Osteocyte (in vitro differentiated cells): ENCODE measurements at regions not wholly inside any gene's neighbourhood (a gene's known extent, or its start where the extent isn't known, plus 50 kb on each side); places are given as distances from the start of the nearest gene placed in this dataset.
"Not testable (repeated sequence)": the region's sequence is repeated elsewhere in the genome, so short reads cannot be mapped to it uniquely, and the experiment has no call there.

Experiments
- DNase-seq: peaks from one replicate; pipeline ENCODE4 v3.0.0; 2021; ENCODE audit warnings: mixed read lengths; ENCODE audit not compliant: unreplicated experiment; ENCODE audit errors: extremely low spot score
- H3K27ac Mint-ChIP-seq: one replicate; pipeline ENCODE4 v1.8.0; 2021; ENCODE audit warnings: mild to moderate bottlenecking, mixed read lengths; ENCODE audit not compliant: unreplicated experiment
- H3K27me3 Mint-ChIP-seq: one replicate; pipeline ENCODE4 v1.8.0; 2021; ENCODE audit warnings: mixed read lengths; ENCODE audit not compliant: unreplicated experiment
- H3K36me3 Mint-ChIP-seq: one replicate; pipeline ENCODE4 v1.8.0; 2021; ENCODE audit warnings: mixed read lengths; ENCODE audit not compliant: unreplicated experiment
- H3K4me1 Mint-ChIP-seq: one replicate; pipeline ENCODE4 v1.8.0; 2021; ENCODE audit warnings: mixed read lengths; ENCODE audit not compliant: unreplicated experiment
- H3K4me3 Mint-ChIP-seq: one replicate; pipeline ENCODE4 v1.8.0; 2021; ENCODE audit warnings: mild to moderate bottlenecking, moderate library complexity, mixed read lengths; ENCODE audit not compliant: unreplicated experiment
- H3K9me3 Mint-ChIP-seq: one replicate; pipeline ENCODE4 v1.8.0; 2021; ENCODE audit warnings: mixed read lengths; ENCODE audit not compliant: unreplicated experiment
- TF ChIP-seq, protein P1 (sequence below): fragments of 200-600 bp; sonication (generic); IDR thresholded peaks from 2 replicates; pipeline ENCODE4 v1.5.0; 2021; ENCODE audit warnings: antibody characterized with exemption, mild to moderate bottlenecking, moderate library complexity

DNA sequence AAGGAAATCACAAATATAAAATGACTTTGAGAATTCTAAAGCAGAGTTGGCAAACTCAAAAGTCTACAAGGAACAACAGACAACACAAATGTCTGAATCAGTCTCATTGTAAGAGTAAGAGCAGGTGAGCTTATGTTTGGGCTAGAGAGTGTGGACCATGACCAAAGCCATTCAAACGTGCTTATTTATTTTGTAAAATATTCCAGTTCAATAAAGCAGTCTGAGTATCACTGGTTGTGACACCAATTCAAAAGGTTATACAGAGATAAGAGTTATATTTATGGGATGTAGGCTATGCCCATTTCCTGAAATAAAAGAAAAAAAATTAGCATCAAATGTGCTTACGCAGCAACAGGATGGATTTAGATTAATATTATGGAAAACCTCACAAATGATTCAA lies 251.6 kb downstream of the KLF5 start:
- DNase-seq: no peak
- H3K9me3 Mint-ChIP-seq: peaks cover 15% of the 10 kb centered on the region
- H3K36me3 Mint-ChIP-seq: no peaks in the 10 kb centered on the region
- peaks cover 5% of the 10 kb centered on the region for H3K27me3 Mint-ChIP-seq
- TF ChIP-seq, protein P1, sequence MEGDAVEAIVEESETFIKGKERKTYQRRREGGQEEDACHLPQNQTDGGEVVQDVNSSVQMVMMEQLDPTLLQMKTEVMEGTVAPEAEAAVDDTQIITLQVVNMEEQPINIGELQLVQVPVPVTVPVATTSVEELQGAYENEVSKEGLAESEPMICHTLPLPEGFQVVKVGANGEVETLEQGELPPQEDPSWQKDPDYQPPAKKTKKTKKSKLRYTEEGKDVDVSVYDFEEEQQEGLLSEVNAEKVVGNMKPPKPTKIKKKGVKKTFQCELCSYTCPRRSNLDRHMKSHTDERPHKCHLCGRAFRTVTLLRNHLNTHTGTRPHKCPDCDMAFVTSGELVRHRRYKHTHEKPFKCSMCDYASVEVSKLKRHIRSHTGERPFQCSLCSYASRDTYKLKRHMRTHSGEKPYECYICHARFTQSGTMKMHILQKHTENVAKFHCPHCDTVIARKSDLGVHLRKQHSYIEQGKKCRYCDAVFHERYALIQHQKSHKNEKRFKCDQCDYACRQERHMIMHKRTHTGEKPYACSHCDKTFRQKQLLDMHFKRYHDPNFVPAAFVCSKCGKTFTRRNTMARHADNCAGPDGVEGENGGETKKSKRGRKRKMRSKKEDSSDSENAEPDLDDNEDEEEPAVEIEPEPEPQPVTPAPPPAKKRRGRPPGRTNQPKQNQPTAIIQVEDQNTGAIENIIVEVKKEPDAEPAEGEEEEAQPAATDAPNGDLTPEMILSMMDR: no peak
- no peak overlapping the region for H3K4me3 Mint-ChIP-seq
- no peak overlapping the region for H3K27ac Mint-ChIP-seq
- no peaks in the 10 kb centered on the region for H3K4me1 Mint-ChIP-seq

DNA sequence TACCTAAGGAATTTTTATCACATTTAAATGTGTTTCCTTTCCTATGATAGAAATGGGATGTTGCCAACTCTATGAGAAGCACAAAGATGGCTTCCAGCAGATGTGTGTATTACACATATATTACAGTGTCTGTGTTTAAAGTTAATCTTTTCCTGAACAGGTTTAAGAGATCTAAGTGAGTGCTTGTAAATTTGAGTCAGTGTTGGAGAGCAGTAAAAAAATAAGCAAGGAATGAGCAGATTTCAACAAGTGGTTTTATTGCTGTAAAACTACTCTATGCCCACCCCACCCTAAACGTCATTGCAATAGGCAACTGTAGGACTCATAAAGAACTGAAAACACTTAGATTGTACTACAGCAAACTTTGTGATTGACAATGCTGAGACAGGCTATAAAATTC lies 248.7 kb downstream of the KLF5 start:
- Mint-ChIP-seq H3K27ac (no peak overlapping the region), H3K27me3 (peaks cover 9% of the 10 kb centered on the region)
- TF ChIP-seq, protein P1: no peak

DNA sequence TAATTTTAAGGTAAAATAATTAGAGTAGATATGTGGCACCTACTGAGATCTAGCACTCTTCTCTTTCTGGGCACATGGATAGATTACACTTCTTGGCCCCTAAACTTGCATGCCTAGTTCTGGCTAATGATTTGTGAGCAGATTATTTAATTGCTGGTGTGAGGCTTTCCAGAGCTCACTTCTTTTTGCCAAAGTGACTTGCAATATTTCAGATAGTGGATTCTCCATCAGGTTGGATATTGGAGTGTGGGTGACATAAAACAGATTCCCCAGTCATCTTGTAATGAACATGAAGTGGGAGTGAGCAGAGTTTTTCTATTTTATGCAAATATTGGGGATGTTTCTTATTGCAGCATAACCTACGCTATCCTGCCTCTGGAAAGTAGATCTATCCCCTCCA lies 247.9 kb downstream of the KLF5 start:
- H3K36me3 Mint-ChIP-seq: no peaks in the 10 kb centered on the region
- no peak overlapping the region for H3K4me3 Mint-ChIP-seq
- H3K27ac Mint-ChIP-seq: no peak overlapping the region
- H3K9me3 Mint-ChIP-seq: no peaks in the 10 kb centered on the region
- no peak for DNase-seq
- no peaks in the 10 kb centered on the region for H3K4me1 Mint-ChIP-seq
- TF ChIP-seq, protein P1: no peak
- H3K27me3 Mint-ChIP-seq: peaks cover 9% of the 10 kb centered on the region

More for the DNA sequence above, 248.7 kb downstream of the KLF5 start:
- H3K4me1 Mint-ChIP-seq: no peaks in the 10 kb centered on the region
- no peaks in the 10 kb centered on the region for H3K36me3 Mint-ChIP-seq
- peaks cover 4% of the 10 kb centered on the region for H3K9me3 Mint-ChIP-seq
- H3K4me3 Mint-ChIP-seq: no peak overlapping the region
- no peak for DNase-seq

DNA sequence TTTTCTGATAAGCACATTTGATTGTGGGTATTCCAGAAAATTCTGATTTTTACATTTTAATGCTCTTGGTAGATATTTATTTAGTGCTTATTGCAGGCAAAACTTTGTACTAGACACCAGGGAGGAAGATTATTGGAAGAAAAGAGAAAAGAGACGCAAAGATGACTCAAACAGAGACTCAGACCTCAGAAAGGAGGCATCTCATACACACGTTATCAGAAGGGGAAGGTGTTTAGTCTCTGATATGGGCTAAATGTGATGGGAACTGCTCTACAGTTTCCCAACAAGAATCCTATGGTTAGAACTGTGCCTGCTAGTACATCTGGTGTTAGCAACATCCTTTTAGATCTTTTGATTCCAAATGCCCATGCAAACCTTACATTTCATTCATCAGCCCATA lies 245.6 kb downstream of the KLF5 start:
- peaks cover 9% of the 10 kb centered on the region for H3K27me3 Mint-ChIP-seq
- no peaks in the 10 kb centered on the region for H3K4me1 Mint-ChIP-seq
- DNase-seq: no peak
- TF ChIP-seq, protein P1: no peak
- no peaks in the 10 kb centered on the region for H3K36me3 Mint-ChIP-seq
- no peak overlapping the region for H3K27ac Mint-ChIP-seq
- no peaks in the 10 kb centered on the region for H3K9me3 Mint-ChIP-seq
- no peak overlapping the region for H3K4me3 Mint-ChIP-seq

DNA sequence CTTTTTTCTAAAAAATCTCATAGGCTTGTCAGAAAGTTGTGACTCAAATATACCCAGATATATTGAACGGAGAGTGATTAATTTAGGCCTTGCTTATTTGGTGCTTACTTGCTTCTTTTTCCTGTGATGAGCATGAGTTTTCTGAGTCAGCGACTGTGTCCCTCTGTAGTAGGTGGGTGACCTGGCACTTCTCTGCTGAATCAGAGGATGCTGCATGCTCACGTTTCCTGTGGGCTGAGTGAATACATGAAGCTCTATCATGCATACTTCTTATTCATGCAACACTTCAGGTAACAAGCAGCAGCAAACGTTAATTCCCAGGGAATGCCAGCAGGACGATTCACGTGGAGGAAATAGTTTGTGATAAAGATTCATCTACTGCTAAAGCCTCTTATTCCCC lies 245.0 kb downstream of the KLF5 start:
- TF ChIP-seq, protein P1: no peak
- H3K27me3 Mint-ChIP-seq: peaks cover 9% of the 10 kb centered on the region
- H3K4me1 Mint-ChIP-seq: no peaks in the 10 kb centered on the region
- no peak for DNase-seq
- no peaks in the 10 kb centered on the region for H3K9me3 Mint-ChIP-seq
- no peak overlapping the region for H3K27ac Mint-ChIP-seq
- no peak overlapping the region for H3K4me3 Mint-ChIP-seq
- H3K36me3 Mint-ChIP-seq: no peaks in the 10 kb centered on the region

DNA sequence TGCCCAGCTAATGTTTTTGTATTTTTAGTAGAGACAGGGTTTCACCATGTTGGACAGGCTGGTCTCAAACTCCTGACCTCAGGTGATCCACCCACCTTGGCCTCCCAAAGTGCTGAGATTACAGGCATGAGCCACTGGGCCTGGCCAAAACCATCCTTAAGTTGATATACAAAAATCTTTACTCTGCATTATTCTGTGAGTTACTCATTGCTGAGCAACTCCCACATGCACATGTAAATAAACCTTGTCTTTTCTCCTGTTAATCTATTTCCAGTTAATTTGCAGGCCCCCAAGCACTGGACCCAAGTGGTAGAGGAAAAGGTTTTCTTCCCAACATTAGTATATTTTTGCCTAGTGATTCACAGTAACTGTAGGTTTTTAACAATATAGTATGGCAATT lies 242.8 kb downstream of the KLF5 start:
- H3K27me3 Mint-ChIP-seq, H3K36me3 Mint-ChIP-seq, H3K4me3 Mint-ChIP-seq, H3K4me1 Mint-ChIP-seq, H3K9me3 Mint-ChIP-seq, DNase-seq, H3K27ac Mint-ChIP-seq: not testable (repeated sequence)
